DMS53 (cell line): ENCODE measurements at regions not wholly inside any gene's neighbourhood (a gene's known extent, or its start where the extent isn't known, plus 50 kb on each side); places are given as distances from the start of the nearest gene placed in this dataset.
A peak's percentile ranks its signal among the peaks of the same experiment; 100 is the strongest.
"Not testable (repeated sequence)": the region's sequence is repeated elsewhere in the genome, so short reads cannot be mapped to it uniquely, and the experiment has no call there.

Experiments used
- DNase-seq: peaks from one replicate; lab custom pipeline; 2025; lab: John Stamatoyannopoulos, UW

DNA sequence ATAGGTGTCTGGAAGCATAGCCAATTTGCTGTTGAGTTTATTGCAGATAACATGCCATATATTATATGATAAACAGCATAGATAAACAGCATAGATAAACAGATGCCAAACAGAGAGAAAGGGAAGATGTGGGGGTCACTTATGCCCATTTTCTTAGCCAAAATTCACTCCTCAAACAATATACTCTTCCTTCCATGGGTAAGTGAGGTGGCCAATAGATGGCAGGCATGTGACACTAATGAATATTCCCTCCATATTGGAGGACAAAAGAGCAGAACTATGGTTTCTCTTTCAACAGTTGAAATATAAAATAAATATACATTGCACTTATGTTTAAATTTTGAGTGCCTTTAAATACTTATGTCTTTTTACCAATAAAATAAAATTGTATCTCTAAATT, 1212.8 kb downstream of the REEP3 start:
- DNase-seq = peak; percentile 77

DNA sequence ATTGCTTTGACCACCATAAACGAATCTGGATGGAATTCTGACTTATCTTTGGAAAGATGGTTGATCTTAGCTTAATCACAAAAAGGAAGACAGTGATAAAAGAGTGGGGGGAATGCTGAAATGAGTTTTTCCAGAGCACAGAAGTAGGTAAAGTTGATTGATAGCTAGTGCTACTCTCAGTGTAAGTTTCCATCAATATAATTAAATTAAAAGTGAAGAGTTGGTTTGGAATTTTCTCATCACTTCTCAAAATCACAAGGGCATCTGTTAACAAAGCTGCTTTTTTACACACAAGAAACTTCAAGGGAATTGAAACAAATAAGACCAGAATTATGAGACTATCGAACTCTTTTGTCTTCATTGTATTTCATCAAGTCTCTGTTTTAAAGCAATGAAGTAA, 1217.3 kb downstream of the REEP3 start:
- no peak for DNase-seq

DNA sequence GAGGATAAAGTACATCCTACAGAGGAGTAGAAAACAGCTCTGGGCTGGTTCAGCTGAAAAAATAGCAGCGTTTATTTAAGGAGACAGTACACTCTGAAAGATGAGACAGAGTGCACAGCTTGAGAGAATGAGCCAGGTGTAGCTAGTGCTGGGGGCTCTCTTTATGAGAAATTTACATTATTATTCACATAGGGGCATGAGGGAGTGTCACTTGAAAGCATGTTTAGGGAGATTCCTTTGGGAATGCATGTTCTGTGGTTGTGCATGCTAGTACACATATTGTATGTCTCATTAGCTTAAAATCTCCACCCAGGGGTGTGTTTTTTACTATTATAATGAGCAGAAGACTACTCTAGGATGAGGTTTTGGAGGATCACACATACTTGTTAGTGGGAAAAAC, 1224.4 kb downstream of the REEP3 start:
- no peak for DNase-seq

GRCh38 chr10:64750672-64751071, 1229.5 kb downstream of the REEP3 start:
- no peak for DNase-seq

DNA sequence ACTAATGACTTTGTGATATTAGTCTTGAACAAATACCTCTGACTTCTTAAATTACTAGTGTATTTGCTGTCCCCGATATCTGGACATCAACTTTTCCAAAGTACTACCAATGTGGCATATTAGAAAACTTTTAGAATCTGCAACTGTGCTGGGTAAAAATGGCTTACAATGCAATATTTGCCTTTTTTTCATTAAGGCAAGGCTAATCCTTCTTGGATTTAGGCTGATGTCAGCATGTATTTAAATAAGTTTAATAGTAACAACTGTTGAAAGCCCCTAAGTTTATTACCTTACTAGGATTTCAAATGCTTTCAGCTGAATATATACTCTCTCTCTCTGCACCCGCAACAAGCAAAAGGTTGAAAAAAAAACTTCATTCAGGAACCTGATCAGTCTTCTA, 1232.3 kb downstream of the REEP3 start:
- no peak for DNase-seq

DNA sequence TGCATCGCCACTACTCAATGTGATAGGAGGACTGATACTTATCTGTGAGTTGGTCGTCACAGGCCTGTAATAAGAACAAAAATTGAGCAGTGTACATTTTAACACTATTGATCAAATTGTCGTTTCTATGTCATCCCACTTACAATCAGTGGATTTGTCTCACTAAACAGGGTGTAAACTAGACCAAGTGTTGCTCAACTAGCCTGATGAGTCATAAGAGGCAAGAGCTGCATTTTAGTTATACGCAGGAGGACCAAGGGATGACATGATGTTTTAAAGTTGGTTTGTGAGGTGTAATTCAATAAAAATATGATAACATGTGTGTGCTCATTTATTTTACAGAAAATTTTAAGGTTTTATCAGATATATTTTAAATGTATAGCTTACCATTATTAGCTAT, 1239.2 kb downstream of the REEP3 start:
- DNase-seq = peak; percentile 16

DNA sequence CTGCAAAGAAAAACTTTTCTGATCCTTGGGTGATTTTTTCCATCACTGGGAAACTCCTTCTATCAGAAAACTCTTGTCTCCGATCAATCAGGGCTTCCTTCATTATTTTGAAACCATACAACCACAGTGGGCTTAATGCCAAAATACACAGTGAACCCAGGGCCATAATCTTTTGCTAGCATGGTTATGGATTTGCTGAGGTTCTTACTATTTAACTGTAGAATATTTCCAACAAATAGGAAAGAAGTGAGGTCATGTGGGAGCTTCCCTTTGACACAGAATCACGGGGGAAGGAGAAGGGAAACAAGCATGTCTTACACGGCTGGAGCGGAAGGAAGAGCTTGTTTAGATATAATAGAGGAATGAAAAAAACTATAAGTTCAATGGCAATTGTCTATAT, 1241.7 kb downstream of the REEP3 start:
- no peak for DNase-seq

GRCh38 chr10:64765498-64765897, 1244.3 kb downstream of the REEP3 start:
- DNase-seq = no peak

- no peak for DNase-seq
Observed at GRCh38 chr10:64771253-64772050, 1250.3 kb downstream of the REEP3 start.

DNA sequence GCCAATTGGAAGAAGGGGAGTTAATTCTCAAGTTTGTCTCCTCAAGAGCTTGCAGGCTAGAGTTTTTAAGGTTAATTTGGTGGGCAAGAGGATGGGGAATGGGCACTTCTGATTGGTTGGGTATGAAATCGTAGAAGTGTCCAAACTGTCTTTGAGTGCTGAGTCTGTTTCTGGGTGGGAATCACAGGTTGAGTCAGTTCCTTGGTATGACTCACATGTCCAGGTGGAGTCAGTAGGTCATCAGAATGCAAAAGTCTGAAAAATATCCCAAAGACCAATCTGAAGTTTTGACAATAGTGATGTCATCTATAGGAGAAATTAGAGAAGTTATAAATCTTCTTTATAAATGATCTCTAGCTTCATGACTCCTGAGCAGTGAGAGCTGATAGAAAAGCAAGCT, 1252.2 kb downstream of the REEP3 start:
- DNase-seq = no peak

- DNase-seq = not testable (repeated sequence)
Observed at GRCh38 chr10:64784451-64784850, 1263.2 kb downstream of the REEP3 start.

GRCh38 chr10:64785816-64786215, 1264.6 kb downstream of the REEP3 start:
- DNase-seq = no peak

DNA sequence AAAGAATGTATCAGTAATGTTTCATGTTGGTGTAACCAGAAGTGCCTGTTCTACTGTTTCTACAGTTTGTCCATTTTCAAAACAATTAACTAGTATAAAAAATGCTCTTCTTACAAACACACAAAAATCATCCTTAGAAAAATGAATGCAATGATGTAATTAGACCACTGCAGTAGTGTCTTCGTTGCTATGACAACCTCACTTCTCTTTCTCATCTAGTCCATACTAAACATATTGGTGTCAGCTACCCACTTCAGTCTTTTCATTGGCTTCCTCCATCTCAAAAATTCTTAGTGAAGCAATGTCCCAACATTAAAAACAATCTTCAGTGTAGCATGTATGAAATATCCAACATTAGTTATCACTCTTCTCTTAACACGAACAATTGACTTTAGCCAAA, 1265.8 kb downstream of the REEP3 start:
- DNase-seq = no peak

DNA sequence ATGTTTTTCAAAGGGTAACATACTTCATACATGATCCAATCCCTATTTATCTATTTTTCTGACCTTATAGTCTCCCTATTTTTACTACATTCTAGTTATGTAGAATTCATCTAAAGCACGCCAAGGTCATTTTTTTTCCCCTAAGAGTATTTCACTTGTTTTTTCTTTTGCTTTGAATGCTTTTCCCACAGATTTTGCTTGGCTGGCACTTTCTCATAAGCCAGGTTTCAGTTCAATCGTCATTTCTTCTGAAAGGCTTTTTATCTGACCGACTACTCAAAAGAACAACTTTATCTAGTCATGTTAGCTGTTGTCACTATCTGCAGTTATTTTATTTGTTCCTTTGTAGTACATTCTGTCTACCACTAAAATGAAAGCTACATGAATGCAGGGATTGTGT, 1274.6 kb downstream of the REEP3 start:
- no peak for DNase-seq

- no peak for DNase-seq
Observed at GRCh38 chr10:64798297-64798696, 1277.1 kb downstream of the REEP3 start.

- not testable (repeated sequence) for DNase-seq
Observed at GRCh38 chr10:64808233-64808632, 1287.0 kb downstream of the REEP3 start.

GRCh38 chr10:64810046-64810445, 1288.8 kb downstream of the REEP3 start:
- peak; percentile 21 for DNase-seq

DNA sequence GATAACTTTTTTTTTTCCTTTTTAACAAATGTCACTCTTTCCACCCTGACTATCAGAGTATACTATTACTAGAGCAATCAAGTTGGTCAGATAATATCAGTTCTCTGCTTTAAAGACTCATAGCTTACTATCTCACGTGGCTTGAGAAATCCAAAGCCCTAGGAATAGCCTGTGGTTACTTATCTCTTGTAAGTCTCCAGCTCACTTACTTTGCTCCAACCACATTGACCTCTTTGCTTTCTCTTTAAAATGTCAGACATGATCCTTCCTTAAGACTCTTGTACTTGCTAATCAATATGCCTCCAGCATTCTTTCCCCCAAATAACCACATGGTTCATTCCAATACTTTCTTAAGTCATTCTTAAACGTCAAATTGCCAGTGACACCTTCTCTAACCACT, 1292.2 kb downstream of the REEP3 start:
- DNase-seq = no peak

DNA sequence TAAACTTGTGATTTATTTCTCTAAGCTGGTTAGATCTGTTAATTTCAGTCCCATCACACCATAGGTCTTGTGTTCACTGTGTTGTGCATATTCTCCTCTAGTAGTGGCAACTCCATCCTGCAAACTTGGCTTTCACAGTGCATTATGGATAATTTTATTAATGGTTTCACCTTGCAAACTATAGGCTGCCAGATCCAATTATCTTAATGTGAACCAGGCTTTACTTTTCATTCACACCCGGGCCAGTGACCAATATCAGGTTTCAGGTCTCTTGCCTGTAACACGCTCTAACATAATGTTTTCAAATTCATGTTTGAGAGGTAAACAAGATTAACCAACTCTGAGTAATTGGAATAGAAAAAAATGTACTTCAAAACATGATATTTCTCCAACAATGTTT, 1293.0 kb downstream of the REEP3 start:
- no peak for DNase-seq

- no peak for DNase-seq
Observed at GRCh38 chr10:64829888-64830412, 1308.7 kb downstream of the REEP3 start.

- no peak for DNase-seq
Observed at GRCh38 chr10:64830869-64831268, 1309.7 kb downstream of the REEP3 start.

DNA sequence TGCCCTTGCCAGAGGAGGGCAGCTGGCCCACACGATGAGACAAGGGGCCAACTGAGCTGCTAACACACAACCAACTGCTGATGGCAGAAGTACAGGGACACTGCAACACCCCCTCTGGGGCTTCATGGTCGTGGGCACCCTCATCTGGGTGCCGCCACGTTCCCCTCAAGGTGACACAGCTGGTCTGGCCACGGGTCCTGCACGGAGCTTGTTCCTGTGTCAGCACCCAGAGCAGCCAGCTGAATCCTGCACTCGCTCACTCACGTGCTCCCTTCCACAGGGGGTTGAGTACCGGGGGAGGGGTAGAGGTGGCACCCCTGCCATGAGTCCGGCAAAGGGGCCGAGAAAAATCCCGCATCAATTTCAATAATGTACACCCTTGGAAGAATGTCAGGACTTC, 1319.1 kb downstream of the REEP3 start:
- no peak for DNase-seq

DNA sequence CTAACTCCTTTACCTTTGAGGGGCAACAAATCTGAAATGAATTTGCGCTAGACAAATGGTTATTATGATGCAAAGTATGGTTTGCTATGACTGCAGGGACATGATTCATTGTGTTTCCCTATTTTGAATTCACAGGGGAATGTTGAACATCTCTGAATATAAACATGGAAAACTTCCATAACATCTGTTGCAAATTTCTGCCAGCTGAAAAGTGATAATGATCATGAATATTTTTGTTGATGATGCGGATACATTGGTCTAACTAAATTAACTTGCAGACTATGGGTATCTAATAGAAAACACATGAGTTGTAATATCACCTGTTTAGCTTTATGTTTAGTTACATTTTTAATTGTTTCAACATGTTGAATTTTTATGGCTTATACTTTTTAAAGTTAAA, 1325.5 kb downstream of the REEP3 start:
- no peak for DNase-seq

- DNase-seq = no peak
Observed at GRCh38 chr10:64855941-64856340, 1334.7 kb downstream of the REEP3 start.
